ENCODE measurements at regions not wholly inside any gene's neighbourhood (a gene's known extent, or its start where the extent isn't known, plus 50 kb on each side); places are given as distances from the start of the nearest gene placed in this dataset.
A peak's percentile ranks its signal among the peaks of the same experiment; 100 is the strongest.
"Not testable (repeated sequence)": the region's sequence is repeated elsewhere in the genome, so short reads cannot be mapped to it uniquely, and the experiment has no call there.

DNA sequence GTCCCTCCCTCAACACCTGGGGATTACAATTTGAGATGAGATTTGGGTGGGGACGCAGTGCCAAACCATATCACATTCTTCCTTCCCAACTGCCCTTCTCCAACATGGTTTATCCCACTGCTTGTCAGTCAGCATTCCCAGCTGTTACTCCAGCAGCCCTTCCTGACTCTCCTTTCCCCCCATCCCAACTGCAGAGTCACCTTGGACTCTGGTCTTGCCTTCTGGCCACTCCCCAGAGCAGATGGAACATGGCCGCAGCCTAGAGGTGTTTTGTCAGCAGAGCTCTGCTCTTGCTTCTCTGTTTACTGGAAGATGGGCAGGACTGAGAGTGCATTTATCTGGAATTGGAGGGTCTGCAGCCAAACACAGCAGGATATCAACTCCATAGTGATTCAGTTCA lies 51.2 kb upstream of the MEX3C start:
- in situ Hi-C loops (cut with MboI; ENCODE audit: low pct_unique_long_range_greater_than_20kb, low sequenced_read_pairs): no loop called here
- no peak for DNase-seq

DNA sequence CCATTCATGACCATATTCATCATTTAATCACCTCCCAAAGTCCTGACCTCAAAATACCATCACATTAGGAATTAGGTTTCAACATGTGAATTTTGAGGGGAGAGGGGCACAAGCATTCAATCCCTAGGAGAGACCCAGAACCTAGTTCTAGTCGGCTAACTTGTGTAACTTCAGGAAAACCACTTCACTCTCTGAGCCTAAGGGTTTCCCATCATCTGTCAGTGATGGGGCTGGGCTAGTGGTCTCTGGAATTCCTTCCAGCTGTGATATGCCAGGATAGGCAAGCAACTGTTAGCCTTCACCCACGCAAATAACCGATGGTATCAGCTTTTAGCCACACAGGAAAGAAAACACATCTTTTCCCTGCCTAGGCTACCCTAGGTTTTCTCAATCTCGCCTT lies 52.5 kb upstream of the MEX3C start:
- in situ Hi-C loops (cut with MboI; ENCODE audit: low pct_unique_long_range_greater_than_20kb, low sequenced_read_pairs): no loop called here
- no peak for DNase-seq

DNA sequence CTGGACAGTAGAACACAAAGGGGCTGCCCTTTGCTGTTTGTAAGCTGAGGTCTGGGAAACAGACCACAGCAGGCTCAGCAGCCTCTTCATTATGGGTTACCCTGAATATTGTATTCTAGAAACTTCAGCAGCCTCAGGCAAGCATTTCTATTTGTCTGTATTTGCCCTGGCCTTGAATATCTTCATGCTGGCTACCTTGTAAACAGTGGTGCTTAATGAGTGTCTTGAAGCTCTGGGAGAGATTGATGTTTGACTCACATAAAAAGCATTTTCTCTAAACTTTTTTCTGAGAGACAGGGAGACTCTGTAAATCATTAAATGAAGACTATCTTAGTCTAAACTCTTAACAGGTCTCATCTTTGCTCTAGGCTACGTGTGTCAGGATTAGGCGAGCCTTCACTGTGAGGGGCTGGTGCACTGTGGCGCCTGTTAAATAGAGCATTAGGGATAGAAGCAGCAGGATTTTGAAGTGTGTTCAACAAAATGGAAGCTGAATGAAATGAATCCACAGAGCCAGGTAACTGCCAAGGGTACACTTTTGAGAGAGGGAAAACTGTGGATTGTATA lies 53.1 kb upstream of the MEX3C start:
- in situ Hi-C loops (cut with MboI; ENCODE audit: low pct_unique_long_range_greater_than_20kb, low sequenced_read_pairs): no loop called here
- no peak for DNase-seq

DNA sequence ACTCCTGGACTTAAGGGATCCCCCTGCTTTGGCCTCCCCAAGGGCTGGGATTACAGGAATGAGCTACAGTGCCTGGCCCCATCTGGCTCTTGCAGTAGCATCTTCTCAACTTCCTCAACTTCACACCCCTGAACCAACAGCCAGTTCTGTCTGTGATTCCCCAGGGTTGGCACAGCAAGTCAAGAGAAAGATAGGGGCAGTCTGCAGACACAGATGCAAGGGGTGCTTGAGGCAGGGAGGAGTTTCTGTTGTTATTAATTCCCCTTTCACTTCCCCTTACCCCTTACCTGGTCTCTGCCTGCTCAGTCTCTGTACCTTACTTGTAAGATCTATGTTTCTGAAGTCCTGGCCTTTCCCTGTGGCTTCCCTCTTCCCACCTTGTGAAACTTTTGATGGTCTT lies 54.1 kb upstream of the MEX3C start:
- no peak for DNase-seq
- in situ Hi-C loops (cut with MboI; ENCODE audit: low pct_unique_long_range_greater_than_20kb, low sequenced_read_pairs): no loop called here

DNA sequence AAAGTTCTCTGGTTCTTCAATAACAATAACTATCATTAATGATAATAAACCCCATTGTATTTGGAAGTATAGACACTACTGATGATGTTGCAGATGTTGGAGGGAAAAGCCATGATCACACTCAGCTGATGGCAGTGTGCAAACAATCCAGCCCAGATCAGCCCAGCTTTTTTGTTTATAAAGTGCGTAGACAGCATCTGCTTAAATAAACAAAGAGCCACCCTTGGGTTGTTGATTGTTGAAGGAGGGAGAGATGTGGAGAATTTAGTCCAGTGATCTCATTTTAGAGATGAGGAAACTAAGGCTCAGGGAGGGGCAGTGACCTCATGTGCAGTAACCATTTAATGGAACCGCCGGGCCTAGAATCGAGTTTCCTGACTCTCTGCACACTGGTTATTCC lies 56.0 kb upstream of the MEX3C start:
- in situ Hi-C loops (cut with MboI; ENCODE audit: low pct_unique_long_range_greater_than_20kb, low sequenced_read_pairs): no loop called here
- no peak for DNase-seq

DNA sequence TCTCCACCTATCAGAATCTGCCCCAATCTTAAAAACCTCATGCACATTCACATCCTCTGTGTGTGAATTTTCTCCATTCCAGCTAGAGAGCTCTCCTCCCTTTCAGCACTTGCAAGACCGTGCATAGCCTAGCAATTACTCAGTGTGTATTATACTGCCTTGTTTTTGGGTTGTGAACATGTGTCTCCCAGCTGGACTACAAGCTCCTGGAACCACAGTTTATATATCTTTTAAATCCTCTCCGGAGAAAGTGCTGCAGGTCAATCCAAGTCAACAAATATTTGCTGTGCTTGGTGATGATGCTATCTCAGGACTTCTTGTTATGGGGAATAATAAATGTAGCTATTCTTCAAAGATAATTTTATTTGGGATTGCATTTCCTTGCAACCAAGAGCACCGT lies 58.2 kb upstream of the MEX3C start:
- in situ Hi-C loops (cut with MboI; ENCODE audit: low pct_unique_long_range_greater_than_20kb, low sequenced_read_pairs): no loop called here
- DNase-seq: no peak

DNA sequence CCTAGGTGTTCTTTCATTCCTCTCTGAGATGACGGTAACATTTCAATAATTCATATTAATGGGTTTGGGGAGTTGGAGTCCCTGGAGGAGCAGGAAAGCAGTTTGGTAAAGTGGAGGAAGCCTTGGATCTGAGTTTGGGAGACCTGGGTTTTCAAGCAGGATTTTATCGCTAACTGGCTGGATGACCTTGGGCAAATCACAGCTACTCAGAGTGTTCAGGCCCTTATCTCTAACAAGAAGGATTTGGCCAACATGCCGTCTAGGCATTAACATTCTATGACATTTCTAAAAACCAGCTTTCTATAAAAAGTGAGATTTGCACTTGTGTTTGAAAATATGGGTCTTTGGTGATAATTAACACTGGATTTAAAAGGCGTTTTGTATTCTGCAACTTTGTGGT lies 59.7 kb upstream of the MEX3C start:
- in situ Hi-C loops (cut with MboI; ENCODE audit: low pct_unique_long_range_greater_than_20kb, low sequenced_read_pairs): no loop called here

DNA sequence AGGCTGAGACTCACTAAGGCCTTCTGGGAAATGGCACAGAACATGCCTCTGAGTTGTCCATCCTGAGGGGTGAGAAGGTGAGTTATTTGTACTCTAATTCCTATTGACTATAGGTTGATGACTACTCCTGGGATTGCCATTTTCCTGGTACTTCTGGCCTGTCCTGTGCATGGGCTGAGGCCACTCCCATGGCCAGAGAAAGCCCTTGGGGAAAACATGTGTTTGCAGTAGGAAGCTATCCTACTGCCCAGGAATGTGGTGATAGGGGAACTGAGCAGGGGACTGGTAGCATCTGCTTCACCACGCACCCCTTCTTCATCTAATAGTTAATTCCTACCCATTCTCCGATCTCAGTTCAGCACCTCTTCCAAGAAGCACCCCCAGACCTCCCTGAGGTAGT lies 62.6 kb upstream of the MEX3C start:
- DNase-seq: no peak
- in situ Hi-C loops (cut with MboI; ENCODE audit: low pct_unique_long_range_greater_than_20kb, low sequenced_read_pairs): no loop called here

More for the DNA sequence above, 59.7 kb upstream of the MEX3C start:
- no peak for DNase-seq

DNA sequence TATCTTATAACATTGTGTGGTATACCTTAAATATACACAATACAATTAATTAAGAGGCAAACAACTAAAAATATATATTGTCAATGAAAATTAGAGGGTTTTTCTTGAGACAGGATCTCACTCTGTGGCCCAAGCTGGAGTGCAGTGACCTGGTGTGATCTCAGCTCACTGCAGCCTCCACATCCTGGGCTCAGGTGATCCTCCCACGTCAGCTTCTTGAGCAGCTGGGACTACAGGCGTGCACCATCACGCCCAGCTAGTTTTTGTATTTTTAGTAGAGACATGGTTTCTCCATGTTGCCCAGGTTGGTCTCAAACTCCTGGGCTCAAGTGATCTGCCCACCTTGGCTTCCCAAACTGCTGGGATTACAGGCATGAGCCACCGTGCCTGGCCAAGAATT lies 68.6 kb upstream of the MEX3C start:
- in situ Hi-C loops (cut with MboI; ENCODE audit: low pct_unique_long_range_greater_than_20kb, low sequenced_read_pairs); DNase-seq: not testable (repeated sequence)

DNA sequence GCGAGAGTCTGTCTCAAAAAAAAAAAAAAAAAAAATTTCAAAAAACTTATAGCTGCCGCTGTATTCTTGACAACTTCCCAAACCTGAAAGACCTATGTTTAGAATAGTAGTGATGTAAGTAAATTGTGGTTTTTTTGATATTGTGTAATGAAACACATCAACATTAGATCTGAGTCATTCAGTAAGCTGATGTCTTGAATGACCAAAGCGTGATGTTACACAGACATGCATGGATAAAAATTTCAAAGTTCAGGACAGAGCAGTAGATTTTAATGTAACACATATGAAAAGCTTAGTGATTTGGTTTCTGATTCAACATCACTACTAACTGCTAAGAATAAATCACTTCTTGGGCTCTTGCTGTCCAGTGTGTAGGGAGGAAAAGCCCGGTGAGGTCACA lies 69.3 kb upstream of the MEX3C start:
- no peak for DNase-seq
- in situ Hi-C loops (cut with MboI; ENCODE audit: low pct_unique_long_range_greater_than_20kb, low sequenced_read_pairs): no loop called here

DNA sequence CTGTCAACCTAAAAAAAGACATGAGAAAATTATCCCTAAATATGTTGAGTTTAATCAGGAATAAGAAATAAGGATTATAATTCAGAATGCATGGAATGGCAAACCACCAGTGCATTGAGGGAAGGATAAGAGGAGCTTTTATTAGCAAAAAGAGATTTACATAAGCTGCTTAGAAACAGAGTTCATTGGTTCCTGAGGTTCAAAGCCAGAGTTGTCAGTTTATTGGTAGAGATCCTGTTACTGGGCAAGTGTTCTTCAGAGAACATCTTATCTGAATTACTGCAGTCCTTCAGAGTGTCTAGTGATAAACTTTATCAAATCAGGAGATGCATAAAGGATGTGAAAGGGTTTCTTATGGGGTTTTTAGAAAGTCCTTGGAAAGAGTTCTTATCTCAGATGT lies 76.0 kb upstream of the MEX3C start:
- in situ Hi-C loops (cut with MboI; ENCODE audit: low pct_unique_long_range_greater_than_20kb, low sequenced_read_pairs): no loop called here

DNA sequence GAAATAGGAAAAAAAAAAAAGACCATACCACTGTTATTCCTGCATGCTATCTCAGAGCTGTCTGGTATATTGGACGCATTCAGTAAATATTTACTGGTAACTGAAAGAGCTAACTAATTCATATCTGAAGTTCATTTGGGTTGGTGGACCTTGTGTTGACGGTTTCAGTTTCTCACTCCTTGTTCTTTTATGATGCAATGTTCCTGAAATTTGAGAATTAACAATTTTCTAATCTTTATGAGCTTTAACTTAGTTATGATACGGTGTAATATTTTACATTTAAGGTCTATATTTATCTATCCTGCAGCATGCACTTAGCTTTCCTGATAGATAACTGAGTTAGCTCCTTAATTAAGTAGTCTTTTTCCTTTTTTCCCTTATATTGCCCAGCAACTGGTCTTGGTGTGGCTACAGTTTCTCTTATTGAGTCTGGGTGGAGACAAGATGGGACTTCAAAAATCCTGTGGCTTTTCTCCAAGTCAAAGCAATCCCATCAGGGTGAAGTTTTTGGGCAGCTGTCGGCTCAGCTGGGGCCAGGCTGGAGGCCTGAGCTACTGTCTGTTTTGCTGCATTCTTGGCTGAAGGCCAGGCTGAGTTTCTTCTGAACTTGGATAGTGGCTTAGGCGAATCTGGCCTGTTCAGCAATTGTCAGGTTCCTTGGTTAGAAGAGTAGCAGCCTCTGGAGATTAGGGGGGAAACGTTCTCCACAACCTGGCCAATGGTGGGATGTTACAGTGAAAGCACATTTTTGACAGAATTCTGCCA lies 78.4 kb upstream of the MEX3C start:
- DNase-seq: no peak
- in situ Hi-C loops (cut with MboI; ENCODE audit: low pct_unique_long_range_greater_than_20kb, low sequenced_read_pairs): no loop called here

More for the DNA sequence above, 76.0 kb upstream of the MEX3C start:
- no peak for DNase-seq

DNA sequence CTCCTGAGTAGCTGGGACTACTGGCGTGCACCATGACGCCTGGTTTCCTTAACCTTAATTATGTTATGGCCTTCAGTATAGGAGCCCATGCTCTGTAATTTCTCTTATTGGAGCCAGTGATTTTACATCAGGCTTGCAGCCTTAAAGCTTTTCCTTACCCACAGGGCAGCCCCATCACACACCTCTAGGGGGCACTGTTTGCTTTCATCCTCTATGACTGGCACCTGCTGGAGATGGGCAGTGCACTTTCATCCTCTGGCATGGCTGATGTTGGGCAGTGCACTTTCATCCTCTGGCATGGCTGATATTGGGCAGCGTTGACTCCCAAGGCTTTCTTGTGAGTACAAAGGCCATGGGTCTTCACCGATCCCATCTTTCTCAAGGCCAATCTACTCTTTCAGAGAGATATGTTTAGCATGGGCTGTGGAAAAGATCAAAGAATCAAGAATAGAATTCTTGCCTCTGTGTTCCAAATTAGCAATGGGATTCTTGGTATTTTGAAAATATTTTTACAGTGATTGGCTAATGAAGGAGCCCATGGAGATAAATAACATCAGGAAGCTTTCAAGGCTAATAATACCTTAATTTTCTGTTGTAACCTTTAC lies 80.7 kb upstream of the MEX3C start:
- peak; percentile 37 for DNase-seq
- in situ Hi-C loops (cut with MboI; ENCODE audit: low pct_unique_long_range_greater_than_20kb, low sequenced_read_pairs): no loop called here

DNA sequence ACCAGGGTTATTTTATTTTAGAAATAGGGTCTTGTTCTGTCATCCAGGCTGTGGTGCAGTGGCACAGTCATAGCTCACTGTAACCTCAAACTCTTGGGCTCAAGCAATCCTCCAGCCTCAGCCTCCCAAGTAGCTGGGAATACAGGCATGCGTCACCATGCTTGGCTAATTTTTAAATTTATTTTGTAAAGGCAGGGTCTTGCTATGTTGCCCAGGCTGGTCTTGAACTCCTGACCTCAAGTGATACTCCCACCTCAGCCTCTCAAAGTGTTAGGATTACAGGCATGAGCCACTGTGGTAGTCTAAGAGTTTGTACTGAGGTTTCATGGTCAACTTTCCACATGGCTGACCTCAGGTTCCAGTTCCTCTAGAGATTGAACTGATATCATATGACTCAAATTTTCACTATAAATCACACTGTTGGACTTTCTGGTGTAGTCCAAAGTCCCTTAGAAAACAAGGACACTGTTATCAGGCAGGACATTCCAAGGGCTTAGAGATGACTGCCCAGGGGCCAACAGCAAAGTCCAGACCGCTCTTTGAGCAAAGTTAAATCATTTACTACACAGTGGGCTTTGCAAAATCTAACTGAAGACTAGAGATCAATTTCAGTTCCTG lies 82.0 kb upstream of the MEX3C start:
- no peak for DNase-seq
- in situ Hi-C loops (cut with MboI; ENCODE audit: low pct_unique_long_range_greater_than_20kb, low sequenced_read_pairs): no loop called here

DNA sequence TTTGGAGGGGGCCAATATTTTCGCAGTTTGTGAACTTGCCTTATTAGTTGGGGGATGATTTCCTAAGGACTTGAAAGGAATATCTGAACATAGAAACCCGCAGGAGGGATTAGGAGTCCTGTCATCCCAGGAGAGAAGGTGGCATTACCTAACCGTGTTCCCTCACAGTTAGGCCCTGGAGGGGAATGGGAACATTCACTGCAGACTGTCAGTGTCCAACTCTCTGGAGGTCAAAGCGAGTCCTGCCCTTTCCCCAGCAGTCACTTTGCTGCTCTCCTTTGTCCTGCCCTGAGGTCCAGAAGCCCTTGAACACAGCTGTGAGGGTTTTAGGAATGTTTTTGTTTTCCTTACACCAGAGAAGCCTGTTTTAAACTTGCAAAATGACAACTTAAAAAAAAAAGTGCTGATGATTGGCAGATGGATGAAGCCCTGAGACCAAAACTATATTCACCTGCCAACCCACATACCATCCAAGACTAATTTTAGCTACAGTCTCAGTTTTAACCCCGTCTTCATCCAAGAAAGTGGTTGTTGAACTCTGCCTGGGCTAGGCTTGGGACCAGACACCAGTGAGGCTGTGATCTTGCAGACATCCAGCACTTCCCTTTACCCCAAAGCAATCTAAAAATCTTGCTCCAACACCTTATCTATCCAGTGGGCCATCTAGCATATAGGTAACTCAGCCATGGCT lies 90.5 kb upstream of the MEX3C start:
- DNase-seq: no peak
- in situ Hi-C loops (cut with MboI; ENCODE audit: low pct_unique_long_range_greater_than_20kb, low sequenced_read_pairs): no loop called here

DNA sequence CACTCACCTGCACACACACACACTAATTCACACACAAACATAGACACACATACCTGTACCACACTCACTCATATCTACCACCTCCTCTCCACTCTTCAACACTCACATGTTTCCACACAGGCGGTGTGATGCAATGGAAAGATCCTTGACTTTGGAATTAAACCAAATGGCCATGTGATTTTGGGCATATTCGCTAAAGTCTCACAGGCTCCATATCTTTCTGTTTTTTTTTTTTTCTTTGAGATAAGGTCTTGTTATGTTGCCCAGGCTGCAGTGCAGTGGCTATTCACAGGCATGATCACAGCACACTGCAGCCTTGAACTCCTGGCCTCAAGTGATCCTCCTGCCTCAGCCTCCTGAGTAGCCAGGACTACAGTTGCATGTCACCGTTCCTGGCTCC lies 91.1 kb upstream of the MEX3C start:
- in situ Hi-C loops (cut with MboI; ENCODE audit: low pct_unique_long_range_greater_than_20kb, low sequenced_read_pairs): no loop called here
- DNase-seq: no peak

DNA sequence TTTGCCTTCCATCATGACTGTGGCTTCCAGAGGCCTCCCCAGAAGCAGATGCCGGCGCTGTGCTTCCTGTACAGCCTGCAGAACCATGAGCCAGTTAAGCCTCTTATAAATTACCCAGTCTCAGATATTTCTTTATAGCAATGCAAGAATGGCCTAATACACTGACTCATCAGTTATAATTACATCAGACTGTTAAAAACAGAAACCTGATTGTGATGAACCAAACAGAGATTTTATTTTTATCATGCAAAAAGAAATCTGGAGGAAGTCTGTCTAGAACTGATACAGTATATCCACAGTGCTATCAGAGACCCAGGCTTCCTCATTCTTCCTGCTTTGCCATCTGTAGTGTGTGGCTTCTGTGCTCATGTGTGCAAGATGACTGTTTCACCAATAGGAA lies 93.4 kb upstream of the MEX3C start:
- in situ Hi-C loops (cut with MboI; ENCODE audit: low pct_unique_long_range_greater_than_20kb, low sequenced_read_pairs): no loop called here
- no peak for DNase-seq

DNA sequence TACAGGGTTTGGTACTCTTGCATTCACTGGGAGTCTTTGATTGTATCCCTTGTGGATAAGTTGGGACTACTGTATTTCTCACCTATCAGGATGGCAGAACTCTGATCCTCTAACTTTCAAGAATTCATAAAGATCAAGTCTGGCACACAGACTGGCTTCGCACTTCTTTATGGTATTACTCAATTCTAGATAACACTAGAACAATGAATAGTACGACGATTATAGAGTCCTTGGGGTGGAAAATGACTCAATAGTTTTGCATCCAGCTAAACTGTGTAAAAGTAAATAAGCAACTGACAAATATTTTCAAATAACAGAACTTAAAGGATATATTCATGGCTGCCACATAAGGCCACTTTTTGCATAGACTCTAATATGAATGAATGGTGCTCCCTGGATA lies 103.4 kb upstream of the MEX3C start:
- peak; percentile 4 for DNase-seq
- in situ Hi-C loops (cut with MboI; ENCODE audit: low pct_unique_long_range_greater_than_20kb, low sequenced_read_pairs): no loop called here

DNA sequence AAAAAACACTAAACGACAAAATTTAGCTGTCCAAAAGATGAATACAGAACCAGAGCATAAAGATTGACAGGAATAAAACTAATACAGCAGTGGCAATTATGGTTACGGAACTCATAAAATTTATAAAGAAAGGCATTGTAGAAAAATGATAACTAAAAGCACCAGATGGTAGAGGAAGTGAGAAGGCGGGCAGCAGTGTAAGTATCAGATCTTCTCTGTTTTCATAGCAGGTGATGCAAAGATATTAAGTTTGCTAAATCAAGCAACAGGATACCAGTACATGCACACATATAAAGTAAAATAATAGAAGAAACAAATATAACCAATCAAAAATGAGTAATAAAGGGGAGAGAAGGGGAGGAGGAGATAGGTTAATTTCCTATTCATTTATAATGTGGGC lies 103.9 kb upstream of the MEX3C start:
- DNase-seq: no peak
- in situ Hi-C loops (cut with MboI; ENCODE audit: low pct_unique_long_range_greater_than_20kb, low sequenced_read_pairs): no loop called here

DNA sequence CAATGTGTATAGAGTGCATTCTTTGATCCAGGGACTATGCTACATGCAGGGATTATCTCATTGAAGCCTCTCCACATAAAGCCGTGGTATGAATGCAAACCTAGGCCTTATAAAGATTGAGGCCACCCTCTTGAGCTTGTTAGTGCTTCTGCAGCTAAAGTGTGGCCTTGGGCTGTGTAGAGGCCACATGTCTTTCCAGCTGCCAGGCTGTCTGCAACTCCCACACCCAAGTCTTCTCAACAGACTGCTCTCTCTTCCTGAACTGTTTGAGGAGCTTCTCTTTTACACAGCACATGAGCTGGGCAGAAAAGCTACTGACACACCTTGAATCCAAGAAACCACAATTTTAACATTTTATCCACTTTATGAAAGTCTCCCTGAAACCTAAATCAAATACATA lies 119.2 kb upstream of the MEX3C start:
- in situ Hi-C loops (cut with MboI; ENCODE audit: low pct_unique_long_range_greater_than_20kb, low sequenced_read_pairs): no loop called here
- DNase-seq: no peak
